ENCODE measurements at regions not wholly inside any gene's neighbourhood (a gene's known extent, or its start where the extent isn't known, plus 50 kb on each side); places are given as distances from the start of the nearest gene placed in this dataset.
A peak's percentile ranks its signal among the peaks of the same experiment; 100 is the strongest.
"Not testable (repeated sequence)": the region's sequence is repeated elsewhere in the genome, so short reads cannot be mapped to it uniquely, and the experiment has no call there.

GRCh38 chr9:78172610-78173009, 63.3 kb upstream of the CEP78 start:
- not testable (repeated sequence) for DNase-seq

DNA sequence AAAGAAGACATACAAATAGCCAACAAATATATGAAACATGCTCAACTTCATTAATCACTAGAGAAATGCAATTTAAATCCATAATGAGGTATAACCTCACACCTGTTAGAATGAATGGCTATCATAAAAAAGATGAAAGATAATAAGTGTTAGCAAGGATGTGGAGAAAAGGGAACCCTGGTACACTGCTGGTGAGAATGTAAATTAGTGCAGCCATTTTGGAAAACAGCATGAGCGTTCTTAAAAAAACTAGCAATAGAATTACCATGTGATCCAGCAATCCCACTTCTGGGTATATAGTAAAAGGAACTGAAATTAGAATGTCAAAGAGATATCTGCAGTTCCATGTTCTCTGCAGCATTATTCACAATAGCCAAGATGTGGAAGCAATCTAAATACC, 64.2 kb upstream of the CEP78 start:
- DNase-seq = no peak

DNA sequence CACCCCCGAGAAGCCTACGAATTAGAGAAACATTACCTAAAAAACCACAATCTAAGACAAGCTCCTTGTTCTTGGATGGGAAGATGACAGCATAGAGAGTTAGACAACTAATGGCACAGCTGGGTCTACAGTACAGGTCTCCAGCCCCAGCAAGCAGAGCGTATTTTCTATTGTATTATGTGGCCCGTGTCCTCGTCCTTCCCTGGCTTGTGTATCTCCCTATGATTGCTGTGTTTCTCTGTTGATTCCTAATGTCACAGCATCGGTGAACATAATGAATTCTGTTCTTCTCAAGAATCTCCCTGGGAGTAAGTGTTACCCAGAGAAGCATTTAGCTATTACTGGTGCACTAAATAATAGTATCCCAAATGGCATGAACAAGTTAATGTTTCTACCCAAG, 66.8 kb upstream of the CEP78 start:
- DNase-seq = no peak

GRCh38 chr9:78167356-78167755, 68.5 kb upstream of the CEP78 start:
- DNase-seq = no peak

DNA sequence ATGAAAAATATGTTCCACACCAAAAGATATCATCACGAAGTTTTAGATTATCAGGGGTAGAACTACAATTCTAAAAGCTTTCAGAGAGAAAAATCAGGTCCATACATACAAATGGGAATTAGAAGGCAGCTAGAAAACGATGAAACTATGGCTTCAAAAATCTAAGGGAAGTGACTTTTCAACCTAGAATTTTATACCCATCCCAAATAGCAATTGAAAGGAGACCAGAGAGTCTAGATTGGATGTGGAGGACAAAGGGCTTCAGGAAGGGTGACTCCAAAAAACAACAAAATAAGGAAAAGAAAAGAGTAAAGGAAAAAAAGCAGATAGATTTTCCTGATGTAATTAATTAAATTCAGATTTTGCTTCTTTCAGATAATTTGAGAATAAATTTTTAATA, 72.0 kb upstream of the CEP78 start:
- DNase-seq = no peak

- DNase-seq = no peak
Observed at GRCh38 chr9:78158286-78158685, 77.6 kb upstream of the CEP78 start.

GRCh38 chr9:78150983-78151356, 84.9 kb upstream of the CEP78 start:
- no peak for DNase-seq

- DNase-seq = no peak
Observed at GRCh38 chr9:78150312-78150982, 85.4 kb upstream of the CEP78 start.

GRCh38 chr9:78149702-78150291, 86.1 kb upstream of the CEP78 start:
- no peak for DNase-seq

DNA sequence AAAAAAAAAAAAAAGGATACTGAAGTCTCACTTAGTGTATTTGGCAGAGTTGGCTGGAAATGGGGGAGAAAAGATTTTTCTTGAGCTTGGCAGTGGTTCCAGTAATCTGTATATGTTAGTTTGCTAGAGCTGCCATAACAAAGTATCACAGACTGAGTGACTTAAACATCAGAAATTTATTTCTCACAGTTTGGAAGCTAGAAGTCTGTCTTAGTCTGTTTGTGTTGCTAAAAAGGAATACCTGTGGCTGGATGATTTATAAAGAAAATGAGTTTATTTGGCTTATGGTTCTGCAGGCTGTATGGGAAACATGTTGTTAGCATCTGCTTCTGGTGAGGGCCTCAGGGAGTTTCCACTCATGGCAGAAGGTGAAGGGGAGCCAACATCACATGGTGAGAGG, 89.6 kb upstream of the CEP78 start:
- no peak for DNase-seq

DNA sequence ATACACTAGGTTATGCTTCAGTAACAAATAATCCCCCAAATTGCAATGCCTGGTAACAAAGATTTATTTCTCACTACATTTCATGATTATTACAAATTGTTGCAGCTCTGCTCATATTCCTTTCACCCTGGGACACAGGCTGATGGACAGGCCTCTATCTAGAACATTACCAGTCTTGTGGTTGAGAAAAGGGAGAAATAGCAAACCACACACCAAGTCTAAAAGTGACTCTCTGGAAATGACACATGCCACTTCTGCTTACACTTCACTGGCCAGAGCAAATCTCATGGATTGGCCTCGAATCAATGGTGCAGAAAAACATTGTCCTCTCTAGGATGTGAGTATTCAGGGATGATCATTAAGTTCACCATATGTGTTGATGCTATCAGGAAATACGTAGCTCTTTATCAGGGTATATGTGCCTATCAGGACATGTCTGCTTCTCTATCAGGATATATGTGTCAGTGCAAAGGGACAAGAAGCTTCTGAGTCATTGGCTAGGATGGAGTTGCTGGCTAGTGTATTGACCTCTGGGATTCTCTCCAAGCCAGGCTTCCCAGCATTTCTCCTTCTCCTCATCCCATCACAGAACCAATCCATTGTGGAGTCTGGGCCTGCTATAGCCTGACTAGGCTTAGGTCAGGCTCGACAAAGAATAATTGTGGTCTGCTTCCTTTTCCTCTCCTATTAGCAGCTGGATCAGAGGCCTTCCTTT, 91.1 kb upstream of the CEP78 start:
- no peak for DNase-seq

GRCh38 chr9:78144008-78144381, 91.9 kb upstream of the CEP78 start:
- DNase-seq = no peak

- no peak for DNase-seq
Observed at GRCh38 chr9:78143281-78144007, 92.4 kb upstream of the CEP78 start.

- not testable (repeated sequence) for DNase-seq
Observed at GRCh38 chr9:78142264-78142663, 93.6 kb upstream of the CEP78 start.

DNA sequence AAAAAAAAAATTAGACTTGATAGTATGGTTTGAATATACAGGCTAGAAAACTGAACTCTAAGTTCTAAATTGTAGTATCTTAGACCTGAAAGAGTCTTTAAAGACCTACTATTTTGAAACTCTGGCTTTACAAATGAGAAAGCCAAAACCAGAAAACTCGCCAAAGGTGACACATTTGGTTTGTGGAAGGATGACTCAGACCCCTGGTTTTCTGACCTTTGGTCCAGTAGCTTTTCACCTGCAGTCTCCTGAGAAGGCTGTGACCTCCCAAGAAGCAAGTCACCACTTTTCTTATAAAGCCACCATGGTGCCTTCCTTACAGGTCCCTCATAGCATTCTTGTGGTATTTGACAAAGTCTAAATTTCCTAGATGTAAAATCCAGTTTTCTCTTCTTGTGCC, 102.1 kb upstream of the CEP78 start:
- no peak for DNase-seq

- peak; percentile 4 for DNase-seq
Observed at GRCh38 chr9:78132701-78133058, 101.1 kb upstream of the GNAQ start.

GRCh38 chr9:78131969-78132700, 100.5 kb upstream of the GNAQ start:
- no peak for DNase-seq

GRCh38 chr9:78130853-78131252, 99.2 kb upstream of the GNAQ start:
- DNase-seq = no peak

DNA sequence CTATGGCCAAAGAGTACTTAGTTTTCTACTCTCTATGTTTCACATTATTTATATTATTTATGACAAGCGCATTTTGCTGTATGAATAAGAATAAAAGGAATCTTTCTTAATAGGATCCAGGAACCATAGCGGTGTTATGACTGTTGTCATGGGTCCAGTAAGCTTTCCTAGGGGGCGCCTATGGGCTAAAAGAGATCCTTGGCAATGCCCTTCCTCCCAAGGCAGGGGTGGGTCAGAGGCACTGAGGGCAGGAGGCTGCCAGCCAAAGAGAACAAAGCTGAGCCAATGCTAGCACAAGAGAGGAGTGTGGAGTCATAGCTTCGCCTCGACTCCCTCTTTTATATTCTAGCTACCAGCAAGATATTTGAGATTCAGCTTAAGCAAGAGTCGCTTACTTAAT, 98.4 kb upstream of the GNAQ start:
- no peak for DNase-seq

DNA sequence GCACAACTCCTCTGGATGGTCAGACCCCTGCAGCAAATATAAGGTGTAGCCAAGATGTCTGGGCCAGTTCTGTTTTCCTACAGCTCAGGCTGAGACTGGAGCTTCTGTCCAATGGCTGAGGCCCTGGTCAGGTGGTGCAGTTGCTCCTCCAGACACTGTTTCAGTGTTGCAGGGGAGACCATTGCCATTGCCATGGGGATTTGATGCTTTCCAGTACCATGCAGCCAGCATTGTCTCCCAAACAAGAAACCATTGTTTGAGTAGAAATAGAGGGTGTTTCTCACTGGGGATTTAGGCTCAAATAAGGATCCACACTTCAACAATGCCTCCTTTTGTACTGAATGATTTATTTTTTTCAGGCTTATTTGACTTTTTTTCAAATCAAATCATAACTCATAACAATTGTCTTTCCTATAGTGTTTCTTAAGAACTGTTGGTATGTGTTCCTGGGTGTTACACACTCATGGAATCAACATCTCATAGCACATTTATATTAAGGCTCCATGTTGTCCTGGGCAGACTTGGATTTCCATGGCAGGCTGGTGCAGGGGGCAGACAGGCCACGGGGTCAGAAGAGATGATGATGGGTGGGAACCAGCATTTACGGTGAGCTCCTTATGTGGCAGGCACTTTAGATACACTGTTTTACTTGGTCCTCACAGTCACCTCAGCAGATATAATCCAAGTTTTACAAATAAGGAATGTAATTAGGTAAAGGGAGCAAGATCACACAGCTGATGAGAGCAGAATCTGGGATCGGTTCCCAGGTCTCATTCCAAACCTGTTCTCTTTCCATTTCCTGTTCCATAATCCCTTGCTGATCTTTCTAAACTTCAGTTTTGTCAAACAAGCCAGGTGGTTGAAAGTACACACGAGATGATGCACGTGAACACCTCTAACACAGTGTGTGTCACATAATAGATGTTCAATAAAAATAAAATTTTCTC, 95.9 kb upstream of the GNAQ start:
- no peak for DNase-seq

GRCh38 chr9:78123808-78124207, 92.2 kb upstream of the GNAQ start:
- no peak for DNase-seq

DNA sequence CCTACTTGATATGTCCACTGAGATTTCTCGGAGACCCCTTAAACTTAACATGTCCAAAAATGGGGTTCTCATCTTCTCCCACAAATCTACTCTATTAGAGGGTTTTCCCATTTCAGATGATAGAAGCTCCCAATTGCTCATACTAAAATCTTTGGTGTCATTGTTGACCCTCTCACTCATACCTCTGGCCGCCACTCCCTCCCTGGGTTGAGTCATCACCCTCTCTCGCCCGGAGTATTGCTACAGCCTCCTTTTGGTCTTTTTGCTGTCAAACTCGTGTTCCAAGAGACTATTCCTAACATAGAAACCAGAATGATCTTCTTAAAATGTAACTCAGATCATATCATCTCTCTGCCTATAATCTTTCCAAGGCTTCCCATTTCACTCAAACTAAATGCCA, 91.0 kb upstream of the GNAQ start:
- no peak for DNase-seq
